ENCODE measurements at regions not wholly inside any gene's neighbourhood (a gene's known extent, or its start where the extent isn't known, plus 50 kb on each side); places are given as distances from the start of the nearest gene placed in this dataset.

DNA sequence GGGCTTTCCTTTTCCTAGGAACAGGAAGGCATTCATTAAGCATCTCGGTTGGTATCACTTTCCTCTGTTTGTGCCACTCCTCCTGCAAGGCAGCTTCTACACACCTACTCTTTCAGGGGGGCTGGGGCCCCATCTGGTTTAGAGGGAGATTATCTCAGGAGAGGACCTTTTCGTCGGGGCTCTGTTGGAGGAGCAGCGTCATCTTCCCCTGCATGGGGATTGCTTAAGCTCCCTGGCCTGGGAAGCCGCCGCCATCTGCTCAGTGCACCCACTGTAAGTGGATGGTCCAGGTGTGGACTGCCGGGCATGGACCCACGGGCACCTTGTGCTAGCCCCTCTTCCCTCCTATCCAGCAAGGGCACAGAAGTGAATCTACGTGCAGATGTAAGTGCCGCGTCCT lies 355.3 kb upstream of the SMIM21 start:
- intact Hi-C loops (cut with micrococcal nuclease): no loop called here

DNA sequence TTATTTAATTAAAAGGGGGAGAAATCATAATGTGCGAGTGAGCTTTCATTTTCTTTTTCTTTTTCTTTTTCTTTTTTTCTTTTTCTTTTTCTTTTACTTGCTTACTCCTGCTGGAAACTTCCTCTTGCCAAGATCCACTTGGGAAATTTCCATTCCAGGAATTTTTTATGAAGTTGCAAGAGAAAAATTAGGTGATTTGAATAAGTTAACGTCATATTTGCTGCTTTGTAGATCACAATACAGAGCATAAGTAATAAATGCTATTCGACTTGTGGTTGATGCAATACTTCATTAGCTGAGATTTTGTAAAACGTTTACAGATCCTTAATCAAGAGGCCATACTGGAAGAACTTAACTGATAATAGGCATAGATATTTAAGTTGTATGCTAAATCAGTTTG lies 354.7 kb upstream of the SMIM21 start:
- ChIA-PET POLR2A (no interaction called here), CTCF (no interaction called here)
- Mint-ChIP-seq H3K9me3 (no peaks in the 10 kb centered on the region), H3K27ac (no peak overlapping the region), H3K27me3 (peaks cover 5% of the 10 kb centered on the region), H3K4me3 (no peak overlapping the region), H3K4me1 (ENCODE audit: low read depth) (no peaks in the 10 kb centered on the region), H3K36me3 (no peaks in the 10 kb centered on the region)
- no peak for DNase-seq
- intact Hi-C loops (cut with micrococcal nuclease): no loop called here

More for the DNA sequence above, 355.3 kb upstream of the SMIM21 start:
- no peak overlapping the region for H3K27ac Mint-ChIP-seq
- ChIA-PET POLR2A (no interaction called here), CTCF (no interaction called here)
- peaks cover 5% of the 10 kb centered on the region for H3K27me3 Mint-ChIP-seq
- no peaks in the 10 kb centered on the region for H3K36me3 Mint-ChIP-seq
- no peak for DNase-seq
- H3K4me1 Mint-ChIP-seq (ENCODE audit: low read depth): no peaks in the 10 kb centered on the region
- H3K9me3 Mint-ChIP-seq: no peaks in the 10 kb centered on the region
- H3K4me3 Mint-ChIP-seq: no peak overlapping the region

DNA sequence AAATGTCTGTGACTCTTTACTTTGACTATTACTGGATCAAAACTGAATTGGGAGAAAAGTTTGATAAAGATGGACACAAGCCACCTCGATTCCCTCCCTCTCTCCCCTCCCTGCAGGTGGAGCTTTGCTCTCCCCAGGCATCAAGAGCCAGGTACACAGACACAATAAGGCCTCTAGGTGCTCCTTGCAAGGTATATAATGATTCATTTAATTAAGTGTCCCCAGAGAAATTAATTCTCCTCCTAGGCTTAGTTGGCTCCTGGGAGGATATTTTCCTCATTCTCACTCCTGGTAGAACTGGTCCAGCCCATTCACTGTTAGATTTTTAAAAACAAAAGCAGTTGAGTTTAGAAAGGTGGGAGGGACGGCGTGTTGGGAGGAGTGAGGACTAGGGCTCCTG lies 352.4 kb upstream of the SMIM21 start:
- DNase-seq: no peak
- peaks cover 7% of the 10 kb centered on the region for H3K27me3 Mint-ChIP-seq
- no peak overlapping the region for H3K4me3 Mint-ChIP-seq
- no peaks in the 10 kb centered on the region for H3K4me1 Mint-ChIP-seq (ENCODE audit: low read depth)
- ChIA-PET POLR2A (interaction anchor here (1.0 kb wide), 1 partner anchor 467 kb away, joined by 3 read pairs; no protein-coding TSS in a partner anchor), CTCF (no interaction called here)
- intact Hi-C loops (cut with micrococcal nuclease): no loop called here
- no peak overlapping the region for H3K27ac Mint-ChIP-seq
- no peaks in the 10 kb centered on the region for H3K36me3 Mint-ChIP-seq
- H3K9me3 Mint-ChIP-seq: no peaks in the 10 kb centered on the region

DNA sequence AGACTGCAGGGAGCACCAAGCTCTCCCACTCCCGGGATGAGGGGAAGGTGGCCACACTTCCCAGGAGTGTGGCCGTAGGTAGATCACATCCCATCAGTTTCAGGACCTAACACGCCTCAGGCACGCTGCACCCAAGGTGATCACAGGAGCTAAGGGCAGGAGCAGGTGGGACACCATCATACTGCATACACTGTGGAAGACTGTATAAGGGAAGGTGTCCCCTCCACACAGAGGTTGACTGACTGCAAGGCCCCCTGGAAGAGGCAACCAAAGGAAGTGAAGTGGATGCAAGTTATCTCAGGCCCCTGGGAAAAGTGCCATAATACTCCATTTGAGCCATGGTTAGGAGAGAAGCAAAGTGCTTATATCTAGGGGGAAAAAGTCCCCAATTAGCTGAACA lies 351.9 kb upstream of the SMIM21 start:
- no peaks in the 10 kb centered on the region for H3K36me3 Mint-ChIP-seq
- no peak for DNase-seq
- no peak overlapping the region for H3K4me3 Mint-ChIP-seq
- POLR2A ChIA-PET: interaction anchor here (1.0 kb wide), 1 partner anchor 467 kb away, joined by 3 read pairs; no protein-coding TSS in a partner anchor
- H3K27me3 Mint-ChIP-seq: peaks cover 7% of the 10 kb centered on the region
- no peaks in the 10 kb centered on the region for H3K4me1 Mint-ChIP-seq (ENCODE audit: low read depth)
- no peaks in the 10 kb centered on the region for H3K9me3 Mint-ChIP-seq
- intact Hi-C loops (cut with micrococcal nuclease): no loop called here
- no peak overlapping the region for H3K27ac Mint-ChIP-seq
- CTCF ChIA-PET: no interaction called here

DNA sequence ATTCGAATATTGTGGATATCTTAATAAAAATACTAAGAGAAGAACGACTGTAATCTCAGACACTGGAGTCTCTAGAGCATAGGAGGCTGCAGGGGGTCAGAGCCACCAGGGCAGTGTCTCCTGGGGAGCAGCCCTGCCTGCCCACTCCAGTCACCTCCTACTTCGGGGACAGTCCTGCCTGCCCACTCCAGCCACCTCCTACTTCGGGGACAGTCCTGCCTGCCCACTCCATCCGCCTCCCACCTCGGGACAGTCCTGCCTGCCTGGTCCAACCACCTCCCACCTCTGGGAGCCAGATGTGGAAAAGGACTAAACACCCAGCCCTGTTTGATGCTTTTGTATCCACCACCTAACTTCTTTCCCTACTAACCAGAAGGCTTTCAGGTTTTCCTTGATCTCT lies 350.1 kb upstream of the SMIM21 start:
- ChIA-PET CTCF (no interaction called here), POLR2A (no interaction called here)
- Mint-ChIP-seq H3K9me3 (no peaks in the 10 kb centered on the region), H3K36me3 (no peaks in the 10 kb centered on the region), H3K27ac (no peak overlapping the region), H3K27me3 (peaks cover 4% of the 10 kb centered on the region), H3K4me3 (no peak overlapping the region), H3K4me1 (ENCODE audit: low read depth) (no peaks in the 10 kb centered on the region)
- intact Hi-C loops (cut with micrococcal nuclease): no loop called here
- DNase-seq: no peak

DNA sequence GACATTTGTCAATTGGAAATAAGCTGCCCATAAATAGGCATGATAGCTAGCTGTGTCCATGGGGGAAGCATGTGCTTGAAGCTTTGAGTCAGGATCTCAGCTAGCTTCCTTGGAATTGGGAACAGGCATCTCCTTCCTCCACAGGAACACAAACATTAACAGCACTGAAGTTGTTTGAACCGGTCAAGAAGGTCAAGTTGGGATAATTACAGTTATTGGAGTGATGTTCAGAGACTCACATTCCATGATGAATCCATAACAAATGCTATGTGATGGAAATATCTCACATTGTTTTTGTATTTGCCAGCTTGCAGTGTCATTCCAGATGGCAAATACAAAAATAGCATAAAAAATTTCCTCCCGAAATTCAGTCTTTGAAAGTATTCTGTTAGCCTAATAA lies 347.6 kb upstream of the SMIM21 start:
- ChIA-PET CTCF (no interaction called here), POLR2A (no interaction called here)
- Mint-ChIP-seq H3K4me3 (no peak overlapping the region), H3K27ac (no peak overlapping the region), H3K36me3 (no peaks in the 10 kb centered on the region), H3K4me1 (ENCODE audit: low read depth) (no peaks in the 10 kb centered on the region), H3K27me3 (peaks cover 3% of the 10 kb centered on the region), H3K9me3 (no peaks in the 10 kb centered on the region)
- DNase-seq: no peak
- intact Hi-C loops (cut with micrococcal nuclease): no loop called here

DNA sequence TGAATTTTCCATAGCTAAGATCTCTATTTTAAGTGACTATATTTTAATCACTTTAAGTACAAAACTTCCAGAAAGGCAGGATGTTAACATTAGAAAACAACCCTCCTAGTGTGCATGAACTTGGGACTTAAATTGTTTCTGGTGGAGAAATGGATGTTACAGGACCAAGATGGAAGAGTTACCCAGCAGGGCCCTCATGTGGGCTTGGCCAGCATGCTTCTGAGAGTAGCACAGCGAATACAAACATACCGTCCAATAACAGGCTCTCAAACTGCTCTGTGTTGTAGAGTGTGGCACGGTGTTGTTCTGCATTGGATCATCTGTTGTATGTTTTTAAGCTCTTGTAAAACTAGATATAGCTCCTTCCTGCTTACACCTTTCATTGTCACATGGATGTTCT lies 346.1 kb upstream of the SMIM21 start:
- CTCF ChIA-PET: no interaction called here
- no peaks in the 10 kb centered on the region for H3K4me1 Mint-ChIP-seq (ENCODE audit: low read depth)

DNA sequence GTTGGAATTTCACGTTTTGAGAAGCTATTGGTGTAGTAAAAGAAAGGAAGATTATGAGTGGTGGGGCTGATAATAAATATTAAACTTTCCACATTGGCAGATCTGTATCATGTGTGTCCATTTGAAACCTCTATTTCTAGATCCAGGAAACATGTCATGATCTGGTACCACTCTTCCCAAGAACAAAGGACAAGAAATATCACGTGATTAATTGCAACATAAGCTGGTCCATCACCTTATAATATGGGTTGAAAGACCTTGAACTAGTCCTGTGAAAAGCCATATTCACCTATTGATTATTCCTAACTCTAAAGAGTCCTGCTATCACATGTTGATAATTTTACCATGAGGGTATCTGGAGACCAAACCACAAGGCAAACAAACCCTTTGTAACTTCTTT lies 335.3 kb upstream of the SMIM21 start:
- H3K9me3 Mint-ChIP-seq: no peaks in the 10 kb centered on the region
- no peaks in the 10 kb centered on the region for H3K36me3 Mint-ChIP-seq
- no peaks in the 10 kb centered on the region for H3K27me3 Mint-ChIP-seq
- H3K4me1 Mint-ChIP-seq (ENCODE audit: low read depth): no peaks in the 10 kb centered on the region
- ChIA-PET POLR2A (no interaction called here), CTCF (no interaction called here)
- DNase-seq: no peak
- intact Hi-C loops (cut with micrococcal nuclease): no loop called here
- H3K4me3 Mint-ChIP-seq: no peak overlapping the region
- H3K27ac Mint-ChIP-seq: no peak overlapping the region

More for the DNA sequence above, 346.1 kb upstream of the SMIM21 start:
- no peak overlapping the region for H3K4me3 Mint-ChIP-seq
- H3K27ac Mint-ChIP-seq: no peak overlapping the region
- DNase-seq: no peak
- H3K9me3 Mint-ChIP-seq: no peaks in the 10 kb centered on the region
- H3K27me3 Mint-ChIP-seq: peaks cover 3% of the 10 kb centered on the region
- intact Hi-C loops (cut with micrococcal nuclease): no loop called here
- POLR2A ChIA-PET: no interaction called here
- H3K36me3 Mint-ChIP-seq: no peaks in the 10 kb centered on the region

DNA sequence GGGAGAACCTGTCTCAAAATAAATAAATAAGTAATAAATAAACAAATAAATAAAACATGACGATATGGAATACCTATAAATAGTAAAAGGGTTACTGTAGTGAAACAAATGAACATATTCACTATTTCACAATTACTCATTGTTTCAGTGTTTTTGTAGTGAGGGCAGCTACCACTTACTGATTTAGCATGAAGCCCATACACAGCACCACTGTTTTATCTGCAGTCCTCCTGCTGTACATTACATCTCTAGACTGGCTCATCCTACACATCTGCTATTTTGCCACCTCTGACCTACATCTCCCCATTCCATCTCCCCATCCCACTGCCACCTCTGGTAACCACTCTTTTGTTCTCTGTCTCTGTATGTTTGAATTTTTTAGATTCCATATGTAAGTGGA lies 332.7 kb upstream of the SMIM21 start:
- intact Hi-C loops (cut with micrococcal nuclease): no loop called here
- no peaks in the 10 kb centered on the region for H3K36me3 Mint-ChIP-seq
- no peaks in the 10 kb centered on the region for H3K4me1 Mint-ChIP-seq (ENCODE audit: low read depth)
- CTCF ChIA-PET: interaction anchor here (0.6 kb wide), 1 partner anchor 71 kb away, joined by 3 read pairs; no protein-coding TSS in a partner anchor
- POLR2A ChIA-PET: no interaction called here
- no peaks in the 10 kb centered on the region for H3K9me3 Mint-ChIP-seq
- no peak for DNase-seq
- no peak overlapping the region for H3K4me3 Mint-ChIP-seq
- H3K27ac Mint-ChIP-seq: no peak overlapping the region
- no peaks in the 10 kb centered on the region for H3K27me3 Mint-ChIP-seq

DNA sequence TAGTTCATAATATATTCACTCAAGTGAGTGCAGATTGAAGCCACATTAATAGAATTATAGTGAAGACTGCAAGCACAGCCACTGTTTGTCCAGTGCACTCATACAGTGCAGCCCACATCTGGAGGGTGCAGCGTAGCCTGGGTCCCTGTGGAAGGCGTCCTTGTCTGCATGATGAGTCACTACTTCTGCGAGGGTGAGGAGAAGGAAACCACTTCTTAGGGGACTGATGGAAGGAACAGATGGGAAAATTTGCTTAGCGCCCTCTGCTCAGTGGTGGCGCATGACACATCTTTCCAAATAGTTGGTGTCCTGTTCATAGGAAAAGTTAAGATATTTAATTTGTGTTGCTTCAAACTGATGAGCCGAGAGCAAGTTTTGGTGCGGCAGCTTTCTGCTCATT lies 330.4 kb upstream of the SMIM21 start:
- no peak overlapping the region for H3K4me3 Mint-ChIP-seq
- intact Hi-C loops (cut with micrococcal nuclease): no loop called here
- no peaks in the 10 kb centered on the region for H3K36me3 Mint-ChIP-seq
- H3K9me3 Mint-ChIP-seq: no peaks in the 10 kb centered on the region
- CTCF ChIA-PET: no interaction called here
- DNase-seq: no peak
- POLR2A ChIA-PET: no interaction called here
- no peaks in the 10 kb centered on the region for H3K27me3 Mint-ChIP-seq
- no peaks in the 10 kb centered on the region for H3K4me1 Mint-ChIP-seq (ENCODE audit: low read depth)
- no peak overlapping the region for H3K27ac Mint-ChIP-seq

DNA sequence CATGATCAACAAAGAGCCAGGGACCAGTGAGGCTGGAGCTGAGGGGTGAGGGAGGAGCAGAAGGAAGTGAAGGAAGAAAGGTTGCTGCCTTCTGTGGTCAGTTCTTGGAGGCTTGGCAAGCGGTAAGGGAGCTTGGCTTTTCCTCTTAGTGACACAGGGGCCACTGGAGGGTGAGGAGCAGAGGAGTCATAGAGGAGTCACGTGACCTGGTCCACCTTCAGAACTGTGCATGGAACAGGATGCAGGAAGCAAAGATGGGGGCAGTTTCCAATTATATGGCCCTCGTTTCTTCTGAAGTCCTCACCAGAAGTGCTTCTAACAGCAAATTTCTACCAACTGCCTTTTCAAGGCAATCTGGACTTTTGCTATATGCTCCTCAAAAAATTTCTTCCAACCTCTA lies 326.9 kb upstream of the SMIM21 start:
- Mint-ChIP-seq H3K4me1 (ENCODE audit: low read depth) (no peaks in the 10 kb centered on the region), H3K27me3 (peaks cover 4% of the 10 kb centered on the region), H3K36me3 (no peaks in the 10 kb centered on the region), H3K9me3 (no peaks in the 10 kb centered on the region), H3K4me3 (no peak overlapping the region), H3K27ac (no peak overlapping the region)
- intact Hi-C loops (cut with micrococcal nuclease): no loop called here
- CTCF ChIA-PET: no interaction called here
- no peak for DNase-seq
- POLR2A ChIA-PET: no interaction called here

DNA sequence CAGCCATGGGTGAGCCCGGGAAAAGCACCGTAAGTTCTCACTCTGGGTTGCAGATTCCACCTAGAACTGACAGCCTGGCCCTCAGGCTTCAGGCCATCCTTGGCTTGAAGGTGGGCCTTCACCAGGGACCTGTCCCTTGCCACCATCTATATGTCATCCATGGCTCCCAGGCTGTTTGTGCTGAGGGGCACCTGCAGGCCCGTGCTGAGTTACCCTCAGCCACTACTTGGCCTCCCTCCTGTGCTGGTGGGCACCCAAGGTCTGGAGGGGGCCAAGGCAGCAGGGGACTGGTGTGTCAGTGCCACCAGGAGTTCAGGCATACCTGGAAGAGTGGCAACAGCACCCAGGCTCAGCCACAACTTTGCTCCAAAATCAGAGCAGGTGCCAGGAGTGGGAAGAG lies 326.2 kb upstream of the SMIM21 start:
- H3K4me1 Mint-ChIP-seq (ENCODE audit: low read depth): no peaks in the 10 kb centered on the region
- no peak overlapping the region for H3K27ac Mint-ChIP-seq
- H3K27me3 Mint-ChIP-seq: peaks cover 4% of the 10 kb centered on the region
- DNase-seq: no peak
- CTCF ChIA-PET: no interaction called here
- POLR2A ChIA-PET: no interaction called here
- H3K9me3 Mint-ChIP-seq: no peaks in the 10 kb centered on the region
- H3K36me3 Mint-ChIP-seq: no peaks in the 10 kb centered on the region
- no peak overlapping the region for H3K4me3 Mint-ChIP-seq
- intact Hi-C loops (cut with micrococcal nuclease): no loop called here

DNA sequence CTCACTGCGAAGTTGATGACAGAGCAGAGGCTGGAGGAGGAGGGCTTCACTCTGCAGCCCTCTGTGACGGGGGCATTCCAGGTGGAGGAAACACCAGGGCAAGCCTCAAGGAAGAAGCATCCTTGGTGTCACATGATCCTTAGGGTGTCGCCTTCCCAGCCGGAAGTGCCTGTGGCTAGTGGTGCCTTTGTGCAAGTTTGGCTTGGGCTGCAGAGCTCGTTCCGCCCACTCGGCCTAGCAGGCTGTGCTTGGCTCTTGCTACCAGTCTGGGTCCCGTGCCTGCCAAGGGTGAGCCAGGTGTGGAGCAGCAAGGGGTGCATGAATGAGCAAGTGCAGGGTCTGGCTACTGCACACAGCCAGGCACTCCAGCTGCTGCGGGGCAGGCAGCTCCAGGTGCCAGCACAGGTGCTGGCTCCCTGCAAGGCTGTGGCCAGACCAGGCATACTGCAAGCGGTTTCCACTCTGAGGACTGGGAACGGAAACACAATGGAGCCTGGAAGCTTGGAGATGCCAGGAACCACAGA lies 325.3 kb upstream of the SMIM21 start:
- DNase-seq: no peak
- Mint-ChIP-seq H3K4me1 (ENCODE audit: low read depth) (no peaks in the 10 kb centered on the region), H3K9me3 (no peaks in the 10 kb centered on the region), H3K4me3 (no peak overlapping the region), H3K27me3 (peaks cover 4% of the 10 kb centered on the region), H3K27ac (no peak overlapping the region), H3K36me3 (no peaks in the 10 kb centered on the region)
- POLR2A ChIA-PET: no interaction called here
- intact Hi-C loops (cut with micrococcal nuclease): no loop called here
- CTCF ChIA-PET: no interaction called here

DNA sequence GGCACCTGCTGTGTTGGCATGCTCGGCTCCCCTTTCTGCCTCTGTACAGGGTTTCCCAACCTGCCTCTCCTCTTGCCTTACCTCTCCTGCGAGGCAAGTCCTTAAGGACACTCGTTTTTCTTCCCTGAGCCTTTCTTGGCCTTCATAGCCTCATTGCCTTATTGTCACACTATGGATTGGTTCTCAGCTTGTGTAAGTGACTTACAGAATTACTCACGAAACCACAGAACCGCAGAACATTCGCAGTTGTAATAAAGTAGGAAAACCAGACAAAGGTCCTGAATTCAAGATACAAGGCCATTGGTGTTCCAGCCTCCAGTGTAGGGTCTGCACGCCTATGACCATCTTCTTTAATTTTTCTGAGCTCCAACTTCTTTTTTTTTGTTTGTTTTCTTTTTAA lies 317.6 kb upstream of the SMIM21 start:
- intact Hi-C loops (cut with micrococcal nuclease): loop anchor here (10.0 kb wide), 1 partner anchor 1660 kb away; no protein-coding TSS in a partner anchor
- Mint-ChIP-seq H3K36me3 (no peaks in the 10 kb centered on the region), H3K4me1 (ENCODE audit: low read depth) (no peaks in the 10 kb centered on the region), H3K27ac (no peak overlapping the region), H3K4me3 (no peak overlapping the region), H3K27me3 (no peaks in the 10 kb centered on the region), H3K9me3 (no peaks in the 10 kb centered on the region)
- no peak for DNase-seq
- POLR2A ChIA-PET: no interaction called here
- CTCF ChIA-PET: no interaction called here
